Glutamatergic neuron (in vitro differentiated cells): ENCODE measurements at regions not wholly inside any gene's neighbourhood (a gene's known extent, or its start where the extent isn't known, plus 50 kb on each side); places are given as distances from the start of the nearest gene placed in this dataset.

Experiments
- DNase-seq: peaks from one replicate; pipeline ENCODE4 v3.0.0; 2022
- H3K27ac Mint-ChIP-seq: one replicate; pipeline ENCODE4 v1.8.0; 2020; ENCODE audit warnings: mild to moderate bottlenecking, mixed read lengths, inconsistent platforms; ENCODE audit not compliant: unreplicated experiment
- H3K27me3 Mint-ChIP-seq: one replicate; pipeline ENCODE4 v1.8.0; 2020; ENCODE audit warnings: mild to moderate bottlenecking, moderate library complexity, mixed read lengths, inconsistent platforms; ENCODE audit not compliant: unreplicated experiment
- H3K36me3 Mint-ChIP-seq: one replicate; pipeline ENCODE4 v1.8.0; 2020; ENCODE audit warnings: mild to moderate bottlenecking, mixed read lengths, inconsistent platforms; ENCODE audit not compliant: unreplicated experiment
- H3K4me1 Mint-ChIP-seq: one replicate; pipeline ENCODE4 v1.8.0; 2020; ENCODE audit warnings: mild to moderate bottlenecking, low read depth, mixed read lengths, inconsistent platforms; ENCODE audit not compliant: unreplicated experiment
- H3K4me3 Mint-ChIP-seq: one replicate; pipeline ENCODE4 v1.8.0; 2020; ENCODE audit warnings: mild to moderate bottlenecking, mixed read lengths, inconsistent platforms; ENCODE audit not compliant: unreplicated experiment
- H3K9me3 Mint-ChIP-seq: one replicate; pipeline ENCODE4 v1.8.0; 2020; ENCODE audit warnings: mild to moderate bottlenecking, moderate library complexity, mixed read lengths, inconsistent platforms; ENCODE audit not compliant: unreplicated experiment
- CTCF ChIP-seq: fragments of 200-600 bp; sonication (generic); IDR thresholded peaks from one replicate; pipeline ENCODE4 v1.5.0; 2021; ENCODE audit not compliant: partially characterized antibody, unreplicated experiment

GRCh38 chr12:24069532-24070395 lies 120.3 kb upstream of the SOX5 start:
- Mint-ChIP-seq H3K27me3 (peaks cover 4% of the 10 kb centered on the region), H3K4me1 (peaks cover 7% of the 10 kb centered on the region)

GRCh38 chr12:24066865-24067264 lies 117.4 kb upstream of the SOX5 start:
- Mint-ChIP-seq H3K9me3 (no peaks in the 10 kb centered on the region), H3K27ac (no peak overlapping the region), H3K4me1 (peaks cover 7% of the 10 kb centered on the region), H3K27me3 (peaks cover 2% of the 10 kb centered on the region), H3K36me3 (no peaks in the 10 kb centered on the region), H3K4me3 (no peak overlapping the region)
- no peak for TF ChIP-seq CTCF
- no peak for DNase-seq

More at GRCh38 chr12:24069532-24070395, 120.3 kb upstream of the SOX5 start:
- H3K9me3 Mint-ChIP-seq, result no peaks in the 10 kb centered on the region
- H3K36me3 Mint-ChIP-seq, result no peaks in the 10 kb centered on the region
- no peak for DNase-seq
- H3K4me3 Mint-ChIP-seq, result peak overlapping the region; percentile 4
- peak overlapping the region; percentile 8 for H3K27ac Mint-ChIP-seq
- TF ChIP-seq CTCF, result no peak

GRCh38 chr12:24066097-24066496 lies 116.6 kb upstream of the SOX5 start:
- Mint-ChIP-seq H3K36me3 (no peaks in the 10 kb centered on the region), H3K4me1 (peaks cover 7% of the 10 kb centered on the region), H3K9me3 (no peaks in the 10 kb centered on the region), H3K27ac (no peak overlapping the region), H3K4me3 (no peak overlapping the region), H3K27me3 (peaks cover 2% of the 10 kb centered on the region)
- DNase-seq, result no peak
- no peak for TF ChIP-seq CTCF

- DNase-seq, result no peak
- Mint-ChIP-seq H3K27me3 (peaks cover 2% of the 10 kb centered on the region), H3K36me3 (no peaks in the 10 kb centered on the region), H3K27ac (no peak overlapping the region), H3K4me3 (no peak overlapping the region), H3K9me3 (no peaks in the 10 kb centered on the region), H3K4me1 (peaks cover 6% of the 10 kb centered on the region)
- no peak for TF ChIP-seq CTCF
These were observed 113.3 kb upstream of the SOX5 start for GRCh38 chr12:24062642-24063245.

GRCh38 chr12:24060089-24060488 lies 110.6 kb upstream of the SOX5 start:
- no peak overlapping the region for H3K4me3 Mint-ChIP-seq
- TF ChIP-seq CTCF, result no peak
- peaks cover 2% of the 10 kb centered on the region for H3K27me3 Mint-ChIP-seq
- no peaks in the 10 kb centered on the region for H3K9me3 Mint-ChIP-seq
- no peak overlapping the region for H3K27ac Mint-ChIP-seq
- peaks cover 12% of the 10 kb centered on the region for H3K4me1 Mint-ChIP-seq
- H3K36me3 Mint-ChIP-seq, result no peaks in the 10 kb centered on the region
- no peak for DNase-seq
